ENCODE measurements at regions not wholly inside any gene's neighbourhood (a gene's known extent, or its start where the extent isn't known, plus 50 kb on each side); places are given as distances from the start of the nearest gene placed in this dataset.

DNA sequence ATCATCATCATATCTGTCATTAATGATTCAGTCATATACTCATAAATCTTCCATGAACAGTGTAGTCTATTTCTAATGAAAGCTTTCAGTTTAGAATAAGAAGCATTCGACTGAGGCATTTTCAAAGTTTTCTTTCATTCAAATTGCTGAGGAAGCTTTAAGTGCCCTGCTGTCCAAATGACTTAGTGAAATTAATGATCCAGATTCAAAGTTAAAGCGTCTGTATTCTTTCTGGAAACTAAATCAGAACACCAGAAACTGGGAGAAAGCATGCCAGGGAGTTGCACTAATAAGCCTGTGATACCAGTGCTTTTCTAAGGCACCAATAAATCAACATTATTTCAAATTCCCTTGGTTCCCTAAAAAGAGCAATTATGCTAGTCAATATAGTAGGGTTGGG, 367.8 kb upstream of the ANO5 start:
- no peak for DNase-seq (ENCODE audit: low spot score)

DNA sequence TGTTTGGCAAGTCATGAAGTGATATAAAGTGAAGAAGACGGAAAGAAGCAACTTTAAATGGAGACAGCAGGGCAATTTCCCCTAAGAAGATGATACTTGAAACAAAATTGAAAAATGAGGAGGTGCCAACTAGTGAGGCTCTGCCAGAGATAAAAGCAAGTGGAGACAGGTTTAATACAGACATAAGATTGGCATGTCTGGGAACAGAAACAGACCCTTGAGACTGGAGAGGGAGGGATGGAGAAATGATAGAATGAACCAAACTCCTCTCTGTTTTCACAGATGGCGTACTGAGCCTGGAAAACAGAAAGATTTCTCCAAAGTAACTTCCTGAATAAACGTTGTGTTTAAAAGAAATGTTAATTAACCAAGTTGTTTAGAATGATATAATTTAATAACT, 354.5 kb upstream of the ANO5 start:
- no peak for DNase-seq (ENCODE audit: low spot score)

GRCh38 chr11:21839796-21840195, 353.1 kb upstream of the ANO5 start:
- DNase-seq (ENCODE audit: low spot score): no peak

DNA sequence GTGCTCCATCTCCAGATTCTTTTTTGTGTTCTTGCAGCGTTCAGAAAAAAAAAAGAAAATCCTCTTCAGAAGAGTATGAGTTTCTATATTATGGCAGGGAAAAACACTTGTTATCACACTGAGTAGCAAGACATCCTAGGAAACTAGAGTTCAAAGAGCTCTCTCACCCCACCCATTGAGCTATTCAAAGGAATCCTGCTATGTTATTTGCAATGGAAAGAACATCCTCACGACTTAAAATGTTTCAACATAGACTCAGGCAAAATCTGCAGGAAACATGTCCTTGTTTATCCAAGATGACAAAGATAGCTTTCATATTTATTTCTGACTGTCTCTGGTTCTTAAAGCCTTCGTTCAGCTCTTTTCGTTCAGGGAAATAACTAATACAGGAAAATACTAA, 331.6 kb upstream of the ANO5 start:
- no peak for DNase-seq (ENCODE audit: low spot score)

GRCh38 chr11:21865541-21865940, 327.3 kb upstream of the ANO5 start:
- no peak for DNase-seq (ENCODE audit: low spot score)

DNA sequence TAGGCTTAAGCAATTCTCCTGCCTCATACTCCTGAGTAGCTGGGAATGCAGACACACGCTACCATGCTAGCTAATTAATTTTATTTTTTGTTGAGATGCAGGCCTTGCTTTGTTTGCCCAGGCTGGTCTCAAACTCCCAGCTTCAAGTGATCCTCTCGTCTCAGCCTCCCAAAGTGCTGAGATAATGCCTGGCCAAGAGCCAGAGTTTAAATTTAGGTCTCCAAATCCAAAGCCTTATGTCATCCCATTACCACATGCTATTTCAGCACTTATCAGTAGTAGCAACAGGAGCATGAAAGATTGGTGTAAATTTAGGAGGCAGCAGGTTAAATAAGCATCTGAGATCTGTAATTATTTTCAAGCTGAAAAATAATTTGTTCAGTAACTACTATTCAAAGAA, 326.1 kb upstream of the ANO5 start:
- no peak for DNase-seq (ENCODE audit: low spot score)

DNA sequence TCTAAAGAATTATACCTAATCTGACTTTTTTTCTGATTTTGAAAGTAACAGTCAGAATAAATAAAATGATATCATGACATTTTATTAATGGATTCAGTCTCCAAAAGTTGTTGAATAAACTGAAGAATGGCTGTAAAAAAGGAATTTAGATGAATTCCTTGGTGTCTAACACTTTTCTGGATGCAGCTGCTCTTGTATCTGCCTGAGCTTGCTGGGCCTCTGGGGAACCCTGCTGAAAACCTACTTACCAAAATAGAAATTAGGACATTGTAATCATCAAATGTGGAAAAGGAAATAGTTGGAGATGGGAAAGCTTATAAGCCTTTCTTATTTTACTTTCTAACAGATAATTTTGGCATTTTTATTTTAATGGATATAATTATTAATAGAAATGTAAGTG, 315.7 kb upstream of the ANO5 start:
- no peak for DNase-seq (ENCODE audit: low spot score)

DNA sequence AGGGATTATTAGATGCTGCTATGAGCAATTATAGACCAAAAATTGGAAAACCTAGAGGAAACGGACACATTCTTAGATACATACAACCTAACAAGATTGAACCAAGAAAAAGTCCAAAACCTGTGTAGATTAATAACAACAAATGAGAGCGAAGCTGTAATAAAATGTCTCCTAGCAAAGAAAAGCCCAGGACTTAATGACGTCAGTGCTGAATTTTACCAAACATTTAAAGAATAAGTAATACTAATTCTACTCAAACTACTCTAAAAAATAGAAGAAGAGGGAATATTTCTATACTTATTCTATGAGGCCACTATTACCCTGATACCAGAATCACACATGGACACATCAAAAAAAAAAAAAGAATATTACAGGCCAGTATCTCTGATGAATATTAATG, 309.5 kb upstream of the ANO5 start:
- no peak for DNase-seq (ENCODE audit: low spot score)

- DNase-seq (ENCODE audit: low spot score): no peak
Observed at GRCh38 chr11:21888814-21889213, 304.1 kb upstream of the ANO5 start.

GRCh38 chr11:21892736-21893564, 299.9 kb upstream of the ANO5 start:
- no peak for DNase-seq (ENCODE audit: low spot score)

GRCh38 chr11:21893565-21893867, 299.4 kb upstream of the ANO5 start:
- no peak for DNase-seq (ENCODE audit: low spot score)

GRCh38 chr11:21894492-21894891, 298.4 kb upstream of the ANO5 start:
- DNase-seq (ENCODE audit: low spot score): no peak

- no peak for DNase-seq (ENCODE audit: low spot score)
Observed at GRCh38 chr11:21895686-21896085, 297.2 kb upstream of the ANO5 start.

DNA sequence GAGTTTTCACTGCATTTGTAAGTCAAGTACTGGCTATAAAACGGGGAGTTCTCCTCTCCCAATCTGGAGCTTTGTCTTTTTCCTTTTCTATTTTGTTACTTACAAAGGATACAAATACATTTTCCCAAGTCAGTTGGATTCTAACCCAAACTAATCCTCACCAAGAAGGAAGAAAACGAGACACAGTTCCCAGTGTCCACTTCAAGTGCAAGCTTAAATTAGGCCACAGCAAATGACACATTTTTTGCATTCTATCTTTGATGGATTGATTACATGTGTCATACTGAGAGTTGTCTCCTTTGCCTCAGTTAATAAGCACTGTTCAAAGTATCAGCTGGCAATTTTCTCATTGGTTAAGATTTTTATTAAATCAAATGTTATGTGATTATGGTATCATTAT, 296.7 kb upstream of the ANO5 start:
- DNase-seq (ENCODE audit: low spot score): no peak

DNA sequence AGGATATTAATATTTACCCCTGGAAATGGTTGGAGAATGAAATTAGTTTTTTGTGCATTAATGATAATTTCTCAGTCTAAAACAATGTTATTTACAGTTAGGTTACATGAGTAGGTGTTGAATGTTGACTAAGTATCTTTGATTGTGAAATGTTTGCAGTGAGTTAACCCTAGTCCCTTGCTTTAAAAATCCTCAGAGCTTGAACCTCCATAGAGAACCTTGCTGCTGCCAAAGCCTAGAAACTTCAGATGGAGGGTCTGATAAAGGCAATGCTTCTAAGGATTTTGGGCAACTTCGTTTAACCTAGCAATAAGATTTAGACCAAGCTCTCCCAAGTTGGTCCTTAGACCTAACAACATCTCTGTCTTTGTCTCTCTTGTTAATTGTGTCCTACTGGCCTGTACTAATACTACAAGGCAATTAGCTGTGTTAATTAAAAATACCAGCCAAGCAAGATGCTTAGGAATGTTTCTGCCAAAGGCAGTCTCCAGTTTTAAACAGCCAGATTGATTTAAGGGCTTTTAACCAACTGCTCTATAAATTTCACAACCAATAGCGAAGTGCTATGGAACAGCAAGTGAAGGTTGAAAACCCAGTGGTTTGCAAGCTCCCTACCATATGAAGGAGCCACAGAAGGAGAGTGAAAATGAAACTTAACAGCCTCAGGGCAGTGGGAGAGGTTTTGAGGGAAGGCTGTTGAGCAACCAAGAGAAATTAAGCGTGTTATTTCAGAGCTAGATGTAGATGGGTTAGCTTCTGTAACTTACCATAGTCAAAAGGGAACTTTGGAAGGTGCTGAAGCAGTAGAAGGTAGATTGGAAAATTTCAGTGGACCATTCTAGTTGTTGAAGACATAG, 295.9 kb upstream of the ANO5 start:
- no peak for DNase-seq (ENCODE audit: low spot score)

DNA sequence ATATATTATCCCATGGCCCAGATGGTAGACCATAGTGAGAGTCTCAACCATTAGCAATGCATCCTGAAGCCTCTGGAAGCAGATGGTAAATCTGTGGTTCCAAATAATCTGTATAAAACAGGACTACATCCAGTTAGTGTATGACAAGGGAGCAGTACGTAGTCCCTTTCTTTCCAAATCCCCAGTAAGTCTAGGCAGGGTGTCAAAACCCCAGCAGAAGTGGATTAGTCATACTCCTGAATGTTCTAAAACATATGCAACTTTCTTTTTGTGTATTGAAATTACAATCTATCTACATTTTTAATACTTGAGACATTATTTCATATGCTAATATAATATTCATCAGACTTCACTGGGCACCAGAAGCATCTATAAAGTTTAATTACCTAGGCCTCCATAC, 295.1 kb upstream of the ANO5 start:
- no peak for DNase-seq (ENCODE audit: low spot score)

GRCh38 chr11:21908211-21908610, 284.7 kb upstream of the ANO5 start:
- DNase-seq (ENCODE audit: low spot score): no peak

DNA sequence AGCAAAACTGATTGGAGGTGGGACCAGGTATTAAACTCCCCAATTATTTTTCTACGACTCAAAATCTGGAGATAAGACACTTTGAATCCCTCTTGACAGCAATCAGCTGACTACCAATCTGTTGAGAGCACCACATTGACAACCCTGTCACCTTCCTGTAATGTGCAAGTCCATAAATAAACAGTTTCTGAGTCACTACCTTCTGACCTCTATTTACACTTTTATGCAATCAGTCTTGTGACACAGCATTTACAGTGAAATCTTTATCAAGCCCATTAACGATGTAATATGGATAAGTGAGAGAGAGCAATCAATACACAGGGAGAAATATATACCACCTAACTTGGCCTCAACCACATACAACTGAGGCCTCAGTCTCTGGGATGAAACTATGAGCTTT, 283.7 kb upstream of the ANO5 start:
- no peak for DNase-seq (ENCODE audit: low spot score)

- no peak for DNase-seq (ENCODE audit: low spot score)
Observed at GRCh38 chr11:21911061-21911460, 281.8 kb upstream of the ANO5 start.

- no peak for DNase-seq (ENCODE audit: low spot score)
Observed at GRCh38 chr11:21912285-21912684, 280.6 kb upstream of the ANO5 start.

- DNase-seq (ENCODE audit: low spot score): no peak
Observed at GRCh38 chr11:21921151-21921550, 271.7 kb upstream of the ANO5 start.

DNA sequence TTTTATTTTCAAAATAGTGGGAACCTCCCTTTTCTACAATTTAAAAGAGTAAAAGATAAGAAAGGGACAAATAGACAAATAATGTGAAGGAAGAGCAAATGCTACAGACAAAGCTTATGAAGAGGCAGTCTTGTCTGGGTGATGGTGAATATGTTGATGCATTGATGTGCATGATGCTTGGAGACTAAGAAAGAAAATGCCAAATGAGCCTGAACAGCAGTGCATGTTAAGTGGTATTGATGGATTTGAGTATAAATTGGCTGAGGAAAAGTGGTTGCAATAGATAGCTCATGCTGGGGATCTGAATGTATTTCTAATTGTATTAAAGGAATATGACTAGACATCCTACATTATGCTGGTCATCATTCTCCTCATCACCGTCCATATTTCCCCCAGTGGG, 268.6 kb upstream of the ANO5 start:
- DNase-seq (ENCODE audit: low spot score): no peak

DNA sequence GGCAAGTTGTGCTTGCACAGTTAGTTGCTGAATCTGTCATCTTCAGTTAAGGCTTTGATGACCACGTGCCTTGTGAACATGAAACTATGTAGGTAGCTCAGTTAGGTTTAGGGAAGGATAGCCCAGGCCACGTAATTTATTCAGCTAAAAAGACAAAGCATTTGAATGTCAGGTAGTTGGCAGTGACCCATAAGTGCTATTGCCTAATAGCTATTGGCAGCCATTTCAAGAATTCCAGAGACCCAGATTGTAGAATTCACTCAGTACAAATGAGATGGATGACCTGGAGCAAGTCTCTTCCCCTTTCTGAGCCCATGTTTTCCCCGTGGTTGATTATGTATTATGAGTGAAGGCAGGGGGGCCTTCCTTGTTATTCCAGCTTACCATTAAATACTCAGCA, 265.3 kb upstream of the ANO5 start:
- no peak for DNase-seq (ENCODE audit: low spot score)

DNA sequence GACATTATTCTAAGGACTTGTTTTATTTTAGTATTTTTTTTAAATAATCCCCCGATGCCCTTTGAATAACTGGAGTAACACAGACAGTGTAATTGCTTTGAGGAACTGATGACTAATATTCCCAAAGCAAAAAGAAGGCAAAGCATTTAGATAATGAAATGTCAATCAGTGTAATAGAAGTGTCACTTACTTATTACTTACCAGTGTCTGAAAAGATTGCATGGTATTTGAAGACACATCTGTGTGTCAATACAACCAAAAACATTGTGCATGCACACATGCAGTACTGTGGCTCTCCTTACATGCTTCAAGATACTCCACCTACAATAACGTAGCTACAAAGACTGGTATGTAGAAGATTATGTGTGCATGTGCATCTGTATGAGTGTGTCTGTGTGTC, 264.0 kb upstream of the ANO5 start:
- no peak for DNase-seq (ENCODE audit: low spot score)

Measured in D341Med (cell line).